ENCODE measurements at regions not wholly inside any gene's neighbourhood (a gene's known extent, or its start where the extent isn't known, plus 50 kb on each side); places are given as distances from the start of the nearest gene placed in this dataset.

DNA sequence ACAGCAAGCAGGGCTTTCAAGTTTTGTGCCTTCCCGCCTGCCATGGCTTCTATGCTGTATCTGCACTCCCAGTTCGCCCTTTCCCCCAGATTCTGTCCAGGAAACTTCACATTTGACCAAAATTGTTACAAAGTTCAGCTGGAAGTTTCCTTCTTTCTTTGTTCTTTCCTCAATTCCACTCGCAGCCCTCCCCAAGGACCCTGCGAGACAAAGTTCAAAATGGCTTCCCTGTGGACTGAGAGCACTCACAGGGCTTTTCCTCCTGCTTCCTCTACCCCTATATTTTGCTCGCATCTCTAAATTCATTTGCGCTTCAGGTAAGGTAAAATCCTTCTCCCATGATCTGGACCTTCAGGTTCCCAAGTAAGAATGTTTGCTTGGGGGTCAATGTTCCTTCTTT, 1348.4 kb upstream of the B3GALT2 start:
- Histone ChIP-seq H3K27ac (ENCODE audit: low read depth, low read length, poor library complexity, severe bottlenecking) (no peak overlapping the region), H3K4me1 (ENCODE audit: insufficient read depth, low read length, poor library complexity, severe bottlenecking) (no peaks in the 10 kb centered on the region), H4K20me1 (ENCODE audit: insufficient read depth, low read length) (no peaks in the 10 kb centered on the region), H3K4me3 (ENCODE audit: low read depth, low read length, poor library complexity, severe bottlenecking) (no peak overlapping the region), H3K9me3 (ENCODE audit: low read length) (no peaks in the 10 kb centered on the region), H3K9me2 (ENCODE audit: insufficient read depth, low read length) (no peaks in the 10 kb centered on the region), H2AFZ (ENCODE audit: low read length) (no peak overlapping the region), H3K36me3 (ENCODE audit: insufficient read depth, low read length) (no peaks in the 10 kb centered on the region), H3K79me2 (ENCODE audit: insufficient read depth, low read depth, low read length) (no peaks in the 10 kb centered on the region), H3K4me2 (ENCODE audit: low read length) (no peak overlapping the region)
- DNase-seq (ENCODE audit: low spot score): no peak
- BruUV-seq (replicated peaks): no TSS peak
- ChIA-PET CTCF (ENCODE audit: unreplicated experiment) (no interaction called here), POLR2A (no interaction called here)
- intact Hi-C loops (cut with micrococcal nuclease; ENCODE audit: unreplicated experiment): no loop called here
- TF ChIP-seq CTCF (conservative IDR thresholded peaks at IDR 0.05; ENCODE audit: low read length): no peak
- no peak for TF ChIP-seq EZH2phosphoT487 (IDR thresholded peaks at IDR 0.05; ENCODE audit: borderline replicate concordance, low read depth, low read length)

DNA sequence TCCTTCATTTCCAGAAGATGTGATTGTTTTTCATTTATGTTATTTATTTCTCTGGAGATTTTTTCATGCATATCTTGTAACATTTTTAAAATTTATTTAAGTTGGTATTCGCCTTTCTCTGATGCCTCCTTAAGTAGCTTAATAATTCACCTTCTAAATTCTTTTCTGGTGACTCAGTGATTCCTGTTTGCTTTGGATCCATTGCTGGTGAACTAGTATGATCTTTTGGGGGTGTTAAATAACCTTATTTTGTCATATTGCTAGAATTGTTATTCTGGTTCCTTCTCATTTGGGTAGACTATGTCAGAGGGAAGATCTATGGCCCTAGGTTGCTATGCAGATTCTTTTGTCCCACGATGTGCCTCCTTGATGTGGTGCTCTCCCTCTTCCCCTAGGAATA, 1347.2 kb upstream of the B3GALT2 start:
- H4K20me1 ChIP-seq (ENCODE audit: insufficient read depth, low read length): no peaks in the 10 kb centered on the region
- no peaks in the 10 kb centered on the region for H3K4me1 ChIP-seq (ENCODE audit: insufficient read depth, low read length, poor library complexity, severe bottlenecking)
- H3K9me3 ChIP-seq (ENCODE audit: low read length): no peaks in the 10 kb centered on the region
- no TSS peak for BruUV-seq (replicated peaks)
- no peak overlapping the region for H3K4me3 ChIP-seq (ENCODE audit: low read depth, low read length, poor library complexity, severe bottlenecking)
- no peaks in the 10 kb centered on the region for H3K9me2 ChIP-seq (ENCODE audit: insufficient read depth, low read length)
- no peak for DNase-seq (ENCODE audit: low spot score)
- CTCF ChIA-PET (ENCODE audit: unreplicated experiment): no interaction called here
- H3K27ac ChIP-seq (ENCODE audit: low read depth, low read length, poor library complexity, severe bottlenecking): no peak overlapping the region
- intact Hi-C loops (cut with micrococcal nuclease; ENCODE audit: unreplicated experiment): no loop called here
- H3K4me2 ChIP-seq (ENCODE audit: low read length): no peak overlapping the region
- no peaks in the 10 kb centered on the region for H3K36me3 ChIP-seq (ENCODE audit: insufficient read depth, low read length)
- POLR2A ChIA-PET: no interaction called here
- no peaks in the 10 kb centered on the region for H3K79me2 ChIP-seq (ENCODE audit: insufficient read depth, low read depth, low read length)
- TF ChIP-seq EZH2phosphoT487 (IDR thresholded peaks at IDR 0.05; ENCODE audit: borderline replicate concordance, low read depth, low read length) (no peak), CTCF (conservative IDR thresholded peaks at IDR 0.05; ENCODE audit: low read length) (no peak)
- H2AFZ ChIP-seq (ENCODE audit: low read length): no peak overlapping the region

DNA sequence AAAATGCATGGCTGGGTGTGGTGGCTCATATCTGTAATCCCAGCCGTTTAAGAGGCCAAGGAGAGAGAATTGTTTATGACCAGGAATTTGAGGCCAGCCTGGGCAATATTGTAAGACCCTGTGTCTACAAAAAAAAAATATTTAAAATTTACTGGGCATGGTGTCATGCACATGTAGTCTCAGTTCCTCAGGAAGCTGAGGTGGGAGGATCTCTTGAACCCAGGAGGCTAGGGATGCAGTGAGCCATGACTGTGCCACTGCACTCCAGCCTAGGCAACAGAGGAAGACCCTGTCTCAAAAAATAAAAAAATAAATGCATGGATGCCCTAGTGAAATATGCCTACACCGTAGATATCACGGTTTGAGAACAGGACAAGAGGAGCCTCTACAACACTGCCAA, 1331.2 kb upstream of the B3GALT2 start:
- H4K20me1 ChIP-seq (ENCODE audit: insufficient read depth, low read length): no peaks in the 10 kb centered on the region
- BruUV-seq (replicated peaks): no TSS peak
- H3K79me2 ChIP-seq (ENCODE audit: insufficient read depth, low read depth, low read length): no peaks in the 10 kb centered on the region
- H3K4me1 ChIP-seq (ENCODE audit: insufficient read depth, low read length, poor library complexity, severe bottlenecking): no peaks in the 10 kb centered on the region
- no peak overlapping the region for H3K27ac ChIP-seq (ENCODE audit: low read depth, low read length, poor library complexity, severe bottlenecking)
- no peaks in the 10 kb centered on the region for H3K9me3 ChIP-seq (ENCODE audit: low read length)
- no peak for DNase-seq (ENCODE audit: low spot score)
- no peak overlapping the region for H2AFZ ChIP-seq (ENCODE audit: low read length)
- no peaks in the 10 kb centered on the region for H3K36me3 ChIP-seq (ENCODE audit: insufficient read depth, low read length)
- ChIA-PET POLR2A (interaction anchor here (0.7 kb wide), 1 partner anchor 86 kb away, joined by 3 read pairs; no protein-coding TSS in a partner anchor), CTCF (ENCODE audit: unreplicated experiment) (no interaction called here)
- H3K4me2 ChIP-seq (ENCODE audit: low read length): no peak overlapping the region
- intact Hi-C loops (cut with micrococcal nuclease; ENCODE audit: unreplicated experiment): no loop called here
- H3K9me2 ChIP-seq (ENCODE audit: insufficient read depth, low read length): no peaks in the 10 kb centered on the region
- TF ChIP-seq CTCF (conservative IDR thresholded peaks at IDR 0.05; ENCODE audit: low read length) (no peak), EZH2phosphoT487 (IDR thresholded peaks at IDR 0.05; ENCODE audit: borderline replicate concordance, low read depth, low read length) (no peak)
- H3K4me3 ChIP-seq (ENCODE audit: low read depth, low read length, poor library complexity, severe bottlenecking): no peak overlapping the region
